Fibroblast of villous mesenchyme (primary cell): ENCODE measurements at regions not wholly inside any gene's neighbourhood (a gene's known extent, or its start where the extent isn't known, plus 50 kb on each side); places are given as distances from the start of the nearest gene placed in this dataset.

Source experiments
- DNase-seq: peaks from one replicate; pipeline ENCODE4 v3.0.0-alpha.2; 2010; ENCODE audit warnings: low read depth
- H3K4me3 ChIP-seq: 2 replicates; pipeline ENCODE4 v1.5.1; 2011; ENCODE audit warnings: low read depth, mild to moderate bottlenecking, low read length
- CTCF ChIP-seq: IDR thresholded peaks from 2 replicates; pipeline ENCODE4 v1.5.1; 2012; ENCODE audit warnings: low read depth, mild to moderate bottlenecking, low read length; ENCODE audit not compliant: insufficient read depth

- TF ChIP-seq CTCF, result no peak
- no peak overlapping the region for H3K4me3 ChIP-seq
- no peak for DNase-seq
These were observed 683.0 kb downstream of the DHX35 start for GRCh38 chr20:39645131-39645530.

- no peak overlapping the region for H3K4me3 ChIP-seq
- no peak for TF ChIP-seq CTCF
- DNase-seq, result no peak
These were observed 681.1 kb downstream of the DHX35 start for GRCh38 chr20:39643292-39643691.

GRCh38 chr20:39641423-39641822 is 679.3 kb downstream of the DHX35 start:
- H3K4me3 ChIP-seq, result no peak overlapping the region

GRCh38 chr20:39640147-39640546 is 678.0 kb downstream of the DHX35 start:
- no peak for TF ChIP-seq CTCF
- no peak overlapping the region for H3K4me3 ChIP-seq
- no peak for DNase-seq

More at GRCh38 chr20:39641423-39641822, 679.3 kb downstream of the DHX35 start:
- TF ChIP-seq CTCF, result no peak
- DNase-seq, result no peak

- H3K4me3 ChIP-seq, result no peak overlapping the region
- TF ChIP-seq CTCF, result no peak
- no peak for DNase-seq
These were observed 676.6 kb downstream of the DHX35 start for GRCh38 chr20:39638731-39639130.

- TF ChIP-seq CTCF, result no peak
- no peak for DNase-seq
These were observed 671.5 kb downstream of the DHX35 start for GRCh38 chr20:39633689-39634088.

GRCh38 chr20:39632757-39633156 is 670.6 kb downstream of the DHX35 start:
- DNase-seq, result no peak
- no peak overlapping the region for H3K4me3 ChIP-seq
- TF ChIP-seq CTCF, result no peak

More at GRCh38 chr20:39633689-39634088, 671.5 kb downstream of the DHX35 start:
- no peak overlapping the region for H3K4me3 ChIP-seq
